ENCODE measurements at regions not wholly inside any gene's neighbourhood (a gene's known extent, or its start where the extent isn't known, plus 50 kb on each side); places are given as distances from the start of the nearest gene placed in this dataset.
"Not testable (repeated sequence)": the region's sequence is repeated elsewhere in the genome, so short reads cannot be mapped to it uniquely, and the experiment has no call there.

DNA sequence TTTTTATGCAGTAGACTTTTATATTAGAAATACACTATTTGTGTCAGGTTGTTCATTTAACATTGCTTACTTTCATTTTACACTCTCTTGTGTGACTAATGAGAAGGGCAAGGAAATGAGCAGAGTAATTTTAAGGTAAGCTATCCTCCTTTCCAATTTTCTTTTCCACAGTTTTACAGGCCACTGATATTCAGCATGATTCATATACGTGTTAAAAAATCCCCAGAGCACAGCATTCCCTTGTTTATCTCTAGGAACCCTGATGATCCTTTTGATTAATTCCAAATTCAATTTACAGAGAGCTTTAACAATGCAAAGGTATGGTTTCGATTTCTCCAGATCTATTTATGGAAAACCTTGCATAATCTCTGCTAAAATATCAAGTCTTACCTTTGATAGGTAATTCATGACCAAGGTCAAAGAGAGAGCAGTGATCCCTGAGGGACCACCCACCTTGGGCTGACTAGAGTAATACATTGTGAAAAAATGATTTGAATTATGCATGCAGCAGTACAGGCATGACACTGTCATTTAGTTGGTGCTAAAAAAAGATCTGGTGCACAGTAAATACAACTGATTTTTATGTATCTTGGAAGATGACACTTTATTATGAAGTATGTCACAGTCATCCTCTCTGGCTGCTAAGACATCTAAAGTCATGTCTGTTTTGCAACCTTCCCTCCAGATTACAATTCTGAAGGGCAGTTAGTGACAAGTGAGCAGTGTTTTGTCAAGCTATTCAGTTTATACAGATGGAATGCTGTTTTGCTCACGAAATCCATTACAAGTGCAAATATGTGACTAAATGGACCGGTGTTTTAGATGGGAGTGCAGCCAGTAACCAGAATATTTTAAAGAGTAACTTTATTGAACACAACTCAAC lies 736.6 kb downstream of the EPHA7 start:
- H2AFZ ChIP-seq (ENCODE audit: low read length) = peak overlapping the region; percentile 92

GRCh38 chr6:92681401-92681800 lies 738.0 kb downstream of the EPHA7 start:
- H3K79me2 ChIP-seq (ENCODE audit: low read length) = no peaks in the 10 kb centered on the region
- H3F3A ChIP-seq (ENCODE audit: insufficient read depth, low read length) = no peaks in the 10 kb centered on the region
- TF ChIP-seq, protein P1, sequence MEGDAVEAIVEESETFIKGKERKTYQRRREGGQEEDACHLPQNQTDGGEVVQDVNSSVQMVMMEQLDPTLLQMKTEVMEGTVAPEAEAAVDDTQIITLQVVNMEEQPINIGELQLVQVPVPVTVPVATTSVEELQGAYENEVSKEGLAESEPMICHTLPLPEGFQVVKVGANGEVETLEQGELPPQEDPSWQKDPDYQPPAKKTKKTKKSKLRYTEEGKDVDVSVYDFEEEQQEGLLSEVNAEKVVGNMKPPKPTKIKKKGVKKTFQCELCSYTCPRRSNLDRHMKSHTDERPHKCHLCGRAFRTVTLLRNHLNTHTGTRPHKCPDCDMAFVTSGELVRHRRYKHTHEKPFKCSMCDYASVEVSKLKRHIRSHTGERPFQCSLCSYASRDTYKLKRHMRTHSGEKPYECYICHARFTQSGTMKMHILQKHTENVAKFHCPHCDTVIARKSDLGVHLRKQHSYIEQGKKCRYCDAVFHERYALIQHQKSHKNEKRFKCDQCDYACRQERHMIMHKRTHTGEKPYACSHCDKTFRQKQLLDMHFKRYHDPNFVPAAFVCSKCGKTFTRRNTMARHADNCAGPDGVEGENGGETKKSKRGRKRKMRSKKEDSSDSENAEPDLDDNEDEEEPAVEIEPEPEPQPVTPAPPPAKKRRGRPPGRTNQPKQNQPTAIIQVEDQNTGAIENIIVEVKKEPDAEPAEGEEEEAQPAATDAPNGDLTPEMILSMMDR (IDR thresholded peaks at IDR 0.05; ENCODE audit: low read length) = no peak
- no peak for TF ChIP-seq EZH2phosphoT487 (IDR thresholded peaks at IDR 0.05; ENCODE audit: low read length)
- no peak for TF ChIP-seq EZH2 (optimal IDR thresholded peaks at IDR 0.05; ENCODE audit: low read depth, low read length)
- no peaks in the 10 kb centered on the region for H4K20me1 ChIP-seq (ENCODE audit: insufficient read depth, low read length)
- H3K4me2 ChIP-seq (ENCODE audit: low read depth, low read length) = no peak overlapping the region
- H3K9me3 ChIP-seq (replicated peaks; ENCODE audit: insufficient read depth, low read length) = no peaks in the 10 kb centered on the region
- DNase-seq = no peak
- H3K27ac ChIP-seq (ENCODE audit: low read length) = no peak overlapping the region
- H3K27me3 ChIP-seq (replicated peaks; ENCODE audit: insufficient read depth, low read length) = no peaks in the 10 kb centered on the region
- H3K4me3 ChIP-seq (ENCODE audit: low read length) = no peak overlapping the region
- no peaks in the 10 kb centered on the region for H3K36me3 ChIP-seq (replicated peaks; ENCODE audit: insufficient read depth, low read length)
- peaks cover 8% of the 10 kb centered on the region for H3K4me1 ChIP-seq (ENCODE audit: low read length)
- no peak overlapping the region for H2AFZ ChIP-seq (ENCODE audit: low read length)
- H3K9ac ChIP-seq (ENCODE audit: low read length) = no peak overlapping the region
- H3K9me2 ChIP-seq (replicated peaks; ENCODE audit: insufficient read depth, low read length) = no peaks in the 10 kb centered on the region

More for the DNA sequence above, 736.6 kb downstream of the EPHA7 start:
- Histone ChIP-seq H4K20me1 (ENCODE audit: insufficient read depth, low read length) (no peaks in the 10 kb centered on the region), H3K36me3 (replicated peaks; ENCODE audit: insufficient read depth, low read length) (no peaks in the 10 kb centered on the region), H3F3A (ENCODE audit: insufficient read depth, low read length) (no peaks in the 10 kb centered on the region), H3K4me1 (ENCODE audit: low read length) (peaks cover 21% of the 10 kb centered on the region), H3K4me3 (ENCODE audit: low read length) (peak overlapping the region; percentile 43), H3K9me3 (replicated peaks; ENCODE audit: insufficient read depth, low read length) (no peaks in the 10 kb centered on the region), H3K27ac (ENCODE audit: low read length) (no peak overlapping the region), H3K4me2 (ENCODE audit: low read depth, low read length) (peak overlapping the region; percentile 80), H3K9ac (ENCODE audit: low read length) (peak overlapping the region; percentile 15; the same call in 1 of the 2 replicates), H3K79me2 (ENCODE audit: low read length) (no peaks in the 10 kb centered on the region), H3K27me3 (replicated peaks; ENCODE audit: insufficient read depth, low read length) (no peaks in the 10 kb centered on the region), H3K9me2 (replicated peaks; ENCODE audit: insufficient read depth, low read length) (no peaks in the 10 kb centered on the region)
- TF ChIP-seq EZH2phosphoT487 (IDR thresholded peaks at IDR 0.05; ENCODE audit: low read length) (no peak), EZH2 (optimal IDR thresholded peaks at IDR 0.05; ENCODE audit: low read depth, low read length) (no peak)
- TF ChIP-seq, protein P1 (IDR thresholded peaks at IDR 0.05; ENCODE audit: low read length) = no peak
- DNase-seq = no peak

DNA sequence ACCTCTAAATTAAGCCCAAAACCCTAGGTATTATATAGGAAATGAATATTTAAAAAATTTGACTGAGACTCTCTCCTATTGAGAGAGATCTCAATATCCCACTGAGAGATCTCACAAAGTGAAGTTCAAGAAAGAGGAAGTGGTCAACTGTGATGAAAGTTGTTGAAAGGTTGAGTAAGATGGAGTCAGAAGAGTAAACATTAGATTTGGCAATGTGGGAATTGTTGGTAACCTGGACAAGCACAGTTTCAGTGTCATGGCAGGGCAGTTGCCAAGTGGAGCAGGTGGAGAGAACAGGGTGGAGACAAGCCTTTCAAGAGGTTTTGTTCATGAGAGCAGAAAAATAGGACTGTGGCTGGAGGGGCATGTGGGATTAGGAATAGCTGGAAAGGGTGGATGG lies 747.9 kb downstream of the EPHA7 start:
- H3K4me3 ChIP-seq (ENCODE audit: low read length); H3K9me2 ChIP-seq (replicated peaks; ENCODE audit: insufficient read depth, low read length); H3K79me2 ChIP-seq (ENCODE audit: low read length); H3K27me3 ChIP-seq (replicated peaks; ENCODE audit: insufficient read depth, low read length); H3K27ac ChIP-seq (ENCODE audit: low read length); H3K9me3 ChIP-seq (replicated peaks; ENCODE audit: insufficient read depth, low read length); H3K4me1 ChIP-seq (ENCODE audit: low read length); H3F3A ChIP-seq (ENCODE audit: insufficient read depth, low read length); H3K36me3 ChIP-seq (replicated peaks; ENCODE audit: insufficient read depth, low read length); H2AFZ ChIP-seq (ENCODE audit: low read length); H3K4me2 ChIP-seq (ENCODE audit: low read depth, low read length); H3K9ac ChIP-seq (ENCODE audit: low read length); H4K20me1 ChIP-seq (ENCODE audit: insufficient read depth, low read length); DNase-seq: not testable (repeated sequence)

DNA sequence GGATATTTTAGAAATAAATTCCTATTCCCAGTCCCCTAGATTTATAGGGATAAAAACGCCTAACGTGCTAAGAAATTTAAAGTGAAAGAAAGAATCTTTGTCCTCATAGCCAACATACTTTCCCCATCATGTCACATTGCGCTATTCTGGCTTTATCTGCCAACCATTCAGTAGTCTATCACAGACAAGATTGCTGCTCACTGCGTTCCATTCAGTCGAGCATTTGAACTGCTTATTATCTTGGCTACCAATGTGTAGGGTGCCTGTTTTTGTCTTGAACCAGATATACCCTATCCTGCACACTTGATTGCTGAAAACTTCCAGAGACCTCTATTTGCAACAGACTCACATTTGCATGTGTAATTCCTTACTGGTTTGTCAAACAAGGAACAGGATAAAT lies 751.5 kb downstream of the EPHA7 start:
- DNase-seq = no peak
- Histone ChIP-seq H3K4me2 (ENCODE audit: low read depth, low read length) (no peak overlapping the region), H3K9ac (ENCODE audit: low read length) (no peak overlapping the region), H3K9me3 (replicated peaks; ENCODE audit: insufficient read depth, low read length) (no peaks in the 10 kb centered on the region), H3K36me3 (replicated peaks; ENCODE audit: insufficient read depth, low read length) (no peaks in the 10 kb centered on the region), H3K4me3 (ENCODE audit: low read length) (no peak overlapping the region), H3K27me3 (replicated peaks; ENCODE audit: insufficient read depth, low read length) (no peaks in the 10 kb centered on the region), H4K20me1 (ENCODE audit: insufficient read depth, low read length) (no peaks in the 10 kb centered on the region), H3F3A (ENCODE audit: insufficient read depth, low read length) (no peaks in the 10 kb centered on the region), H2AFZ (ENCODE audit: low read length) (no peak overlapping the region), H3K9me2 (replicated peaks; ENCODE audit: insufficient read depth, low read length) (no peaks in the 10 kb centered on the region), H3K79me2 (ENCODE audit: low read length) (no peaks in the 10 kb centered on the region), H3K4me1 (ENCODE audit: low read length) (no peaks in the 10 kb centered on the region), H3K27ac (ENCODE audit: low read length) (no peak overlapping the region)
- TF ChIP-seq EZH2phosphoT487 (IDR thresholded peaks at IDR 0.05; ENCODE audit: low read length) (no peak), EZH2 (optimal IDR thresholded peaks at IDR 0.05; ENCODE audit: low read depth, low read length) (no peak)
- TF ChIP-seq, protein P1 (IDR thresholded peaks at IDR 0.05; ENCODE audit: low read length) = no peak

All from MM.1S (cell line).